Sigmoid colon (tissue), 4 donors: ENCODE measurements at regions not wholly inside any gene's neighbourhood (a gene's known extent, or its start where the extent isn't known, plus 50 kb on each side); places are given as distances from the start of the nearest gene placed in this dataset.
"Not testable (repeated sequence)": the region's sequence is repeated elsewhere in the genome, so short reads cannot be mapped to it uniquely, and the experiment has no call there.

Experiments
- POLR2AphosphoS5 ChIP-seq, 4 donors: sonication (generic); formaldehyde crosslinking; IDR thresholded peaks; one replicate each; pipeline ENCODE4 v1.6.1; 2017; ENCODE audit warnings: antibody characterized with exemption in 4 of 4
- TF ChIP-seq, protein P1 (sequence below), 4 experiments: fragments of 450-650 bp in 3 of 4; fragments of 200-600 bp in 1 of 4; IDR thresholded peaks; one replicate each; pipeline ENCODE4 v1.5.1; 2016 to 2019; ENCODE audit warnings: antibody characterized with exemption in 4 of 4, mild to moderate bottlenecking in 3 of 4, moderate library complexity in 2 of 4

DNA sequence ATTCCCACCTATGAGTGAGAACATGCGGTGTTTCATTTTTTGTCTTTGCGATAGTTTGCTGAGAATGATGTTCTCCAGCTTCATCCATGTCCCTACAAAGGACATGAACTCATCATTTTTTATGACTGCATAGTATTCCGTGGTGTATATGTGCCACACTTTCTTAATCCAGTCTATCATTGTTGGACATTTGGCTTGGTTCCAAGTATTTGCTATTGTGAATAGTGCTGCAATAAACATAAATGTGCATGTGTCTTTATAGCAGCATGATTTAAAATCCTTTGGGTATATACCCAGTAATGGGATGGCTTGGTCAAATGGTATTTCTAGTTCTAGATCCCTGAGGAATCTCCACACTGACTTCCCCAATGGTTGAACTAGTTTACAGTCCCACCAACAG lies 138.9 kb upstream of the GNAI1 start:
- TF ChIP-seq, protein P1, sequence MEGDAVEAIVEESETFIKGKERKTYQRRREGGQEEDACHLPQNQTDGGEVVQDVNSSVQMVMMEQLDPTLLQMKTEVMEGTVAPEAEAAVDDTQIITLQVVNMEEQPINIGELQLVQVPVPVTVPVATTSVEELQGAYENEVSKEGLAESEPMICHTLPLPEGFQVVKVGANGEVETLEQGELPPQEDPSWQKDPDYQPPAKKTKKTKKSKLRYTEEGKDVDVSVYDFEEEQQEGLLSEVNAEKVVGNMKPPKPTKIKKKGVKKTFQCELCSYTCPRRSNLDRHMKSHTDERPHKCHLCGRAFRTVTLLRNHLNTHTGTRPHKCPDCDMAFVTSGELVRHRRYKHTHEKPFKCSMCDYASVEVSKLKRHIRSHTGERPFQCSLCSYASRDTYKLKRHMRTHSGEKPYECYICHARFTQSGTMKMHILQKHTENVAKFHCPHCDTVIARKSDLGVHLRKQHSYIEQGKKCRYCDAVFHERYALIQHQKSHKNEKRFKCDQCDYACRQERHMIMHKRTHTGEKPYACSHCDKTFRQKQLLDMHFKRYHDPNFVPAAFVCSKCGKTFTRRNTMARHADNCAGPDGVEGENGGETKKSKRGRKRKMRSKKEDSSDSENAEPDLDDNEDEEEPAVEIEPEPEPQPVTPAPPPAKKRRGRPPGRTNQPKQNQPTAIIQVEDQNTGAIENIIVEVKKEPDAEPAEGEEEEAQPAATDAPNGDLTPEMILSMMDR (IDR thresholded peaks at IDR 0.05) = not testable (repeated sequence)
- TF ChIP-seq POLR2AphosphoS5 (IDR thresholded peaks at IDR 0.05) = not testable (repeated sequence)
